Stimulated activated CD4-positive, alpha-beta T cell treated with anti-CD3 and anti-CD28 coated beads, Interleukin-4, amount 100 ng/mL, for 24 hours (primary cell): ENCODE measurements at regions not wholly inside any gene's neighbourhood (a gene's known extent, or its start where the extent isn't known, plus 50 kb on each side); places are given as distances from the start of the nearest gene placed in this dataset.
"Not testable (repeated sequence)": the region's sequence is repeated elsewhere in the genome, so short reads cannot be mapped to it uniquely, and the experiment has no call there.

Experiments
- DNase-seq: peaks from one replicate; pipeline ENCODE4 v3.0.0-alpha.2; 2020

GRCh38 chr2:129008055-129008880 lies 689.6 kb upstream of the HS6ST1 start:
- no peak for DNase-seq

DNA sequence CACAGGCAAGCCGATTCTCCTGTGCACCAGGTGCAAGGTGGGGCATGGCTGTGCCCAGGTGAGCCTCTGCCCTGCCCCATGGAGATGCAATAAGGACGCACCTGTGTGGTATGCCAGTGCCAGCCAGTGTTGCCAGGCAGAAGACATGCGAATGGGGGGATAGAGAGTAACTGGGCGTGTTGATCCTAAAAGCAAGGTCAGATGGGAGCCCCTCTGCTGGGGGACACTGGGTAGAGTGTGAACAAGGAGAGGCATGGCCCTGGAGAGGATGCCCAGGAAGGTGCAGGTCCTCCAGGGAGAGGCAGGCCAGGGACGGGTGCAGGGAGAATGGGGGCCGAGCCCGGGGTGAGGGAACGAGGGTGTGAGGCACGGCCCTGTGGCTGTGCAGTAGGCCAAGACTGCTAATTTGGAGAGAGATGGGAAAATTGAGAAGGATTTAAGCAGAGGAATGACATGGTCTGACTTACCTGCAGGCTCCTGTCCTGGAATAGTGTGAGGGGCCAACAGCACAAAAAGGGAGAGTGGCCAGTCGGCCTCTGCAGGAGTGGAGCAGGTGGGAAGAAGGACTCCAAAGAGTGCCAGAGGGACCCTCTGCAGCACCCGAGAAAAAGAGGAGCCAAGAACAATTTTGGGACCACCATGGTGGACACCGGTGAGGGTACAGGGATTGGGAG lies 690.4 kb upstream of the HS6ST1 start:
- no peak for DNase-seq

DNA sequence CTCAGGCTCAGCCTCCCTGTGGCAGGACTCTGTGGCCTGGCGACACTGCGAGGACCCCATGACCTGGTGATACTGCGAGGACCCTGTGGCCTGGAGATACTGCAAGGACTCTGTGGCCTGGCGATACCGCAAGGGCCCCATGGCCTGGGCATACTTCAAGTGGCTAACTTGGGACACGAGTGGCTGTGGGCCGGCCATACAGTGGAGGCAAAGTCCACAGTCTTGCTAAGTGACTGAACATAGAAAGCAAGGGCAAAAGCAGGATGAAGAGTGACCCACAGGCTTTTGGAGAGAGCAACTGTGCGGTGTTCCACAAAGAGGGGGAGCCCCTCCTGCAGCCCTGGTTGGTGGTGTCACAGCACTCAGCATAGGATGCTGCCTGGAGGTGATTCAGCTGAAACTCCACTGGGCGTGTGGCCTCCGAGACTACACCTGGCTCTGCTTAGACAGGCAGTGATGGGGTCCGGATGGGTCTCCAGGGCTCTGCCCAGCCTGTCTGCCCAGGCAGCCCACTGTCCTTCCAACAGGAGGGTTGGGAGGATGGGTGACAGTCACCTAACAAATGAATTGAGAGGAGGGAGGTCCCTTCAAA lies 691.0 kb upstream of the HS6ST1 start:
- DNase-seq, result no peak

- DNase-seq, result no peak
Observed at GRCh38 chr2:129010262-129010661, 691.6 kb upstream of the HS6ST1 start.

- DNase-seq, result no peak
Observed at GRCh38 chr2:129011466-129012061, 692.9 kb upstream of the HS6ST1 start.

DNA sequence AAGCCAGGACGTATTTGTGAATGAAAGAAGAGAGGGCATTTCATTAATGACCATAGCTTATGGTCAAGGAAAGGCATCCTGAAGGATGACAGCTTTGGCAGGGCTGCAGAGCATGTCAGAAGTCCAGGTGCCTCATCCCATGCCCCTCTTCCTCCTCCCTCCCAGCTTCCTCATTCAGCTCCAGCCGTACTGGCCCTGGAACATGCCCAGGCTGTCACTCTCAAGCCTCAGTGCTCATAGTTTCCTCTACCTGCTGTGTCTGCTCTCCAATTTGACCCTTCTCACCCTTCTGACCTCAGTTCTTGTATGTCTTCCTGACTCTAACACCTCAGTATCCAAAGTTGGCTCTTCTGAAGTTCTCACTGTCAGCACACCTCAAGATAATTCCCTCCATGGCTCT lies 695.8 kb upstream of the HS6ST1 start:
- DNase-seq, result no peak

DNA sequence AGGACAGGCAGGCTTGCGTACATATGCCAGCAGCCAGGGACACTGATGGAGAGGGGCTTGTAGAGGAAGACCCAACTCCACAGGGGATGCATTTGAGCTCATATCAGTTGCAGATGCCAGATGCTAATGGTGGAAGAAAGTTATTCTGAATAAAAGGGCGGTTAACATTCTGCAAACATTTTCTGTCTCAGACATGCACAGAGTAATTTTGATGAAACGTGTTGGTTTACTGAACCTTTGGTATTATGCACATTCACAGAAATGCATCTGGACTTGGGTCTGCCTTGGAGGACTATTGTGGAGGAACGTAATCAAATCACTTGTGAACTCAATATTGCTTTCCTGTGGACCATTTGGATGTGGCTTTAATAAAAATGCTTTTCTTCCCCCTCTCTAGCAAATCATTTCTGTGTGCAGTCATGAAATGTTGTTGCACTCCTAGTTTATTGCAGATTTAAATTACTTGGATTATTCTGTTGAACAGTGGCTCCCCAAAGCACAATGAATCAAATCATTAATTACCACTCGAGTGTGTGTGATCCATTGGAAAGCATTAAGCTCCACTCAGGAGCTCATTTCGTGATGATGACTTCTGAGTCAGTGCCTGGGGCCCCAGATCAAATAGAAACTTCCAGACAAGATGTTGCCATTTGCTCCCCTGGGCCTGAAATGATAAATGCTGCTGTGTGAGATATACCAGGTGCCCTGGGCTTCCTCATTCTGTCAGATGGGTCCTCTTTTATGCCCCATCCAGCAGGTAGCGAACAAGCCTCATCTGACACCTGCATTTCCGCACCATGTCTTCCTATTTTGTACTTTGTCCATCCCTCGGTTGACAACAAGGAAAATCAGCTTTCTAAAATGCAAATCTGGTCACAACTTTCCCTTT lies 697.0 kb upstream of the HS6ST1 start:
- no peak for DNase-seq

GRCh38 chr2:129016972-129017371 lies 698.3 kb upstream of the HS6ST1 start:
- no peak for DNase-seq

GRCh38 chr2:129024796-129025195 lies 706.1 kb upstream of the HS6ST1 start:
- no peak for DNase-seq

GRCh38 chr2:129035992-129036391 lies 717.3 kb upstream of the HS6ST1 start:
- no peak for DNase-seq

DNA sequence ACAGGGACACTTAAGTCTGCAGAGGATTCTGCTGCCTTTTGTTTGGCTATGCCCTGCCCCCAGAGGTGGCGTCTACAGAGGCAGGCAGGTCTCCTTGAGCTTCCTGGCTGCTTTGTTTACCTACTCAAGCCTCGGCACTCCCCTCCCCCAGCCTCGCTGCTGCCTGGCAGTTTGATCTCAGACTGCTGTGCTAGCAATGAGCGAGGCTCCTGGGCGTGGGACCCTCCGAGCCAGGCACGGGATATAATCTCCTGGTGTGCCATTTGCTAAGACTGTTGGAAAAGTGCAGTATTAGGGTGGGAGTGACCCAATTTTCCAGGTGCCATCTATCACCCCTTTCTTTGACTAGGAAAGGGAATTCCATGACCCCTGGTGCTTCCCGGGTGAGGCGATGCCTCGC lies 725.0 kb upstream of the HS6ST1 start:
- not testable (repeated sequence) for DNase-seq

GRCh38 chr2:129046475-129046874 lies 727.8 kb upstream of the HS6ST1 start:
- DNase-seq, result not testable (repeated sequence)

DNA sequence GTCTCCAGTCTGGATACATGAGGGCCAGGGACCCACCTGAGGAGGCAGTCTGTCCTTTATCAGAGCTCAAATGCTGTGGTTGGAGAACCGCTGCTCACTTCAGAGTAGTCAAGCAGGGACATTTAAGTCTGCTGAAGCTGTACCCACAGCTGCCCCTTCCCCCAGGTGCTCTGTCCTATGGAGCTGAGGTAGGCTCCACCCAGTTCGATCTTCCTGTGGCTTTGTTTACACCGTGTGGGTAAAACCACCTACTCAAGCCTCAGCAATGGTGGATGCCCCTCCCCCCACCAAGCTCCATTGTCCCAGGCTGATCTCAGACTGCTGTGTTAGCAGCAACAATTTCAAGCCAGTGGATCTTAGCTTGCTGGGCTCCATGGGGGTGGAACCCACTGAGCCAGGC lies 731.4 kb upstream of the HS6ST1 start:
- no peak for DNase-seq

DNA sequence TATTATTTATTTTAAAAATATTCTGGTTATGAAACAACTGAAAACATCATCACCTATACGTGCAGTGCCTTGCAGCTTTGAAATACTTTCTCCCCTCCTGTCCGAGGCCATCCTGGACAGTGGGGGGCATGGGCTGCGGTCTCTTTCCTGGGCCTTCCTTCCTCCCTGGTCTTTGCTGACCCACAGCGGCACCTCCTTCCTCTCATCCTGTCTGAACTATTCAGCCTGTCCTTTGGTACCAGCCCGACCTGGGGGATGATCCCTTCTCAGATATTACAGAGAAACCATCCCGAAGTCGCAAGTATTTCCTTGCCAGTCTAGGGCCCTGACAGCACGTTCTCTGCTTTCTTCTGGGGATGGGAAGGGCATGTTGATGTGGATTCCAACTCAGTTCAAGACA lies 736.6 kb upstream of the HS6ST1 start:
- DNase-seq, result no peak

DNA sequence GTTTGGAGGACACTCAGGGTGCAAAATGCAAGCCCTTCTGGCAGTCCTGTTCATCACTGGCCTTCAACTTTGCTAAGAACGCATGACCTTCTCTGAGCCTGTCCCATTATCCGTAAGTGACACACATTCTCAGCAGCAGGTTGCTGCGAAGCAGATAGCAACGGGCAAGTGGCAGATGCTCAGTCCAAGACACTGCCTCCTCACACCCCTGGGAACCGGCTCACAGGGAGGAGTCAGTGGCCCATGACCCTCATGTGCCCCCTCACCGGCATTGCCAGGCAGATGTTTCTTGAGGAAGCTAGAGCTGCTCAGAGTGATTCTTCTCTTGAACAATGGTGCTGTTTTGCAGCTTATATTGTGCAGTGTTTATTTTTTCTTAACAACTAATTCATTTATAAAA lies 737.2 kb upstream of the HS6ST1 start:
- DNase-seq, result no peak

DNA sequence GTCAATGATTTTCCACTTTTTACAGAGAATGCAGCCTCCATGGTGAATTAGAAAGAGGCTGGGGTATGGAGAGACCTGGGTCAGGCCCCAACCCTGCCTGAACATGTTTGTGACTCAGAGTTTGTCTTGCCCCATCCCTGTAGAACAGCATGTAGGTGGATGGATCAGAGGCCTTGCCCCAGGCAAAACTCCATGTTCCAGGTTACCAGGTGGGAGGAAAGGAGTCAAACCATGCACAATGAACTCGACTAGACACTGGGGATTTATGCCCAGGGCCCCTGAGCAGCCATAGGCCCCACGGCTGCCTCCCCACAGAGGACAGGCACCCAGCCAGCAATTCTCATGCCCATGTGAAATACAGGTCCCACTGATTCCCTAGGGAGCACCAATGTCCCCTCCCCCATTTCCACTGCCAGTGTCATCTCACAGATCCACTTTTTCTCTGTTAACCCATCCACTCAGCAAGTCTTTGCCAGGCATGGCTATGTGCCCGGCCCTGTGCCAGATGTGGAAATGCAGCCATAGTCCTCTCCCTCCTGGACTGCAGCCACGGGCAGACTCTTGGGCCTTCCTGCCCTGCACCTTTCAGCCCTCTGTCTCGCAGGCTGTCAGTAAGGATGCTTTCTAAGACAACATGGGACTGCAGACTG lies 737.8 kb upstream of the HS6ST1 start:
- DNase-seq, result no peak

- DNase-seq, result no peak
Observed at GRCh38 chr2:129056959-129057317, 738.3 kb upstream of the HS6ST1 start.

GRCh38 chr2:129058981-129059380 lies 740.3 kb upstream of the HS6ST1 start:
- no peak for DNase-seq

DNA sequence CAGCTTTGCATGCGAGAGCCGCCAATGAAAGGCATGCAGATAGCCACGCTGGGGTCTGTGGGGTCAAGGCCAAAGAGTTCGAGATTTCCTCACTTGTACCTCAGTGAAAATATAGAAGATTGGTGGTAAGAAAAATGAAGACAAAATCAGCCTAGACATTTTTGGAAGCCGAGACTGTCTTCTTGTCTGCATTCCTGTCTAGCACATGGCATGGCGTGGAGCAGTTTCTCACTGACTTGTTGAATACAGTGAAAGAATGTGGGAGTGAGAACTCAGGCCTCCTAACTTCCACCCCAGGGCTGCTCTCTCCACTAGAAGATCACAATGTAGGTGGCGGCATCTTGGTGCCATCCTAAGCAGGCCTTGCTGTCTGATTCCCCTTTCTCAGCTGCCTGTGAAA lies 740.8 kb upstream of the HS6ST1 start:
- DNase-seq, result no peak

DNA sequence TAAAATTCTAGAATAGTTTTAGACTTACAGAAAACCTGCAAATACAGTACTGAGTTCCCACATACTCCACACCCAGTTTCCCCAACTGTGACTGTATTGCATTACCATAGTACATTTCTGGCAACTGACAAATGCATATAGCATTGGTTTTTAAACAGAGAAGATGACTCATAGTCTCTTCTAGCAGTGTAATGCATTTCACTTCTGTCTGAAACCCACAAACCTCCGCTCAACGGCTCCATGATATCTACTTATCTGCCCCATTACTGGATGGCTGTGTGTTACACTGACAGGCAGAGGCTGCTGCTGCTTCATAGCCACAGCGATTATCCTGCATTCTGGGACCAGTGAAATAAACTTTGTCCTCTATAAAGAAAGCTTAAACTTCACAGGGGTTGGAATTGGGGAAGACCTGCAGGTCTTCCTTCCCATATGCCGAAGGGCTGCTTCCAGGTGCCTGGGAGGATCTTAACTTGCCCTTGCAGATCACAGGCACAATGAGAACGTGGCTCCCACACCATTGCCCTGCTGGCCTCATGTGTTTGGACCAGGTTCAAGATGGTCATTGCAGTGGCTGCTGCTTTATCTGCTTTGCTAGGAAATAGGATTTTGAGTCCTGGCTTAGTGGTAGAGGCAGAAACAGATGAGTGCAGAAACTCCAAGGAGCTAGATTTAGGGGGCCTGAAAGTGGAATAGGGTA lies 742.6 kb upstream of the HS6ST1 start:
- no peak for DNase-seq

GRCh38 chr2:129061769-129062121 lies 743.1 kb upstream of the HS6ST1 start:
- no peak for DNase-seq
